ENCODE measurements at regions not wholly inside any gene's neighbourhood (a gene's known extent, or its start where the extent isn't known, plus 50 kb on each side); places are given as distances from the start of the nearest gene placed in this dataset.

DNA sequence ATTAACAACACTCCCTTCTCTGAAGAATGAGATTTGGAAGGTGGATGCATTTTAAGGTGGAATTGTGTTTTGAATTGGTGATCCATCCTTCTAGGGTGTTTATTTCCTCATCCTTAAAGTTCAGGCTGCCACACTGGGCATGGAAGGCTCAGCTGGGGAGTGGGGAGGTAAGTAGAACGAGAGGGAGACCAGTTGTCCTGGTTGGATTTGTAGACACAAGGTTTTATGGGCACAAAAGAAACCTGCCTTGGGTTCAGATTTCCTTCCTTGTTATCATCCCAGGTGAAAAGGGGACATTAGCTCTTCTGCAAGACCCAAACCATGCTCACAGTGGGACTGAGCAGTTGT is 101.0 kb upstream of the SIX3 start:
- H3K36me3 Mint-ChIP-seq (ENCODE audit: low read depth): peaks cover 2% of the 10 kb centered on the region
- H3K27me3 Mint-ChIP-seq (ENCODE audit: low read depth): peaks cover 49% of the 10 kb centered on the region
- no peaks in the 10 kb centered on the region for H3K9me3 Mint-ChIP-seq (ENCODE audit: low read depth)
- TF ChIP-seq, protein P1, sequence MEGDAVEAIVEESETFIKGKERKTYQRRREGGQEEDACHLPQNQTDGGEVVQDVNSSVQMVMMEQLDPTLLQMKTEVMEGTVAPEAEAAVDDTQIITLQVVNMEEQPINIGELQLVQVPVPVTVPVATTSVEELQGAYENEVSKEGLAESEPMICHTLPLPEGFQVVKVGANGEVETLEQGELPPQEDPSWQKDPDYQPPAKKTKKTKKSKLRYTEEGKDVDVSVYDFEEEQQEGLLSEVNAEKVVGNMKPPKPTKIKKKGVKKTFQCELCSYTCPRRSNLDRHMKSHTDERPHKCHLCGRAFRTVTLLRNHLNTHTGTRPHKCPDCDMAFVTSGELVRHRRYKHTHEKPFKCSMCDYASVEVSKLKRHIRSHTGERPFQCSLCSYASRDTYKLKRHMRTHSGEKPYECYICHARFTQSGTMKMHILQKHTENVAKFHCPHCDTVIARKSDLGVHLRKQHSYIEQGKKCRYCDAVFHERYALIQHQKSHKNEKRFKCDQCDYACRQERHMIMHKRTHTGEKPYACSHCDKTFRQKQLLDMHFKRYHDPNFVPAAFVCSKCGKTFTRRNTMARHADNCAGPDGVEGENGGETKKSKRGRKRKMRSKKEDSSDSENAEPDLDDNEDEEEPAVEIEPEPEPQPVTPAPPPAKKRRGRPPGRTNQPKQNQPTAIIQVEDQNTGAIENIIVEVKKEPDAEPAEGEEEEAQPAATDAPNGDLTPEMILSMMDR (IDR thresholded peaks at IDR 0.05): no peak
- H3K4me3 Mint-ChIP-seq (ENCODE audit: unreplicated experiment): no peak overlapping the region
- no peaks in the 10 kb centered on the region for H3K4me1 Mint-ChIP-seq (ENCODE audit: low read depth)
- no peak for DNase-seq (ENCODE audit: low spot score)
- H3K27ac Mint-ChIP-seq (ENCODE audit: unreplicated experiment): no peak overlapping the region

DNA sequence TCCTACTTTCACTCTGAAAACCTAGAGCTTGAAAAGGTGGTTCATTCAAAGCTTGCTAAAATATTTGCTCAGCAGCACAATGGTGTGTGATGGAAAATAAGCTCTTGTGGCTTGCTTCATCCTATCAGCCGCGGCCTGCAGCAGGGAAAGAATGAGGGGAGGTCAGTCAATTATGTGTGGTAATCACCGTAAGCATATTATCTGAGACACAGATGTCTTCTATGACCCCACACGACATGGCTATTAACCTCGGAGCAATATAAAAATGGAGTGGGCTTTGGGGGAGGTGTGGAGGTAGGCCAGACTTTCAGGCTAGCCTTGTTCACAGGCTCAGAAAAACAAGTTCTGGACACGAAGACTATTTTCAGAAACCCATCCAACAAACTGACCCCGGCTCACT is 98.4 kb upstream of the SIX3 start:
- DNase-seq (ENCODE audit: low spot score): no peak
- Mint-ChIP-seq H3K4me3 (ENCODE audit: unreplicated experiment) (no peak overlapping the region), H3K36me3 (ENCODE audit: low read depth) (peaks cover 2% of the 10 kb centered on the region), H3K27me3 (ENCODE audit: low read depth) (peaks cover 47% of the 10 kb centered on the region), H3K27ac (ENCODE audit: unreplicated experiment) (no peak overlapping the region), H3K9me3 (ENCODE audit: low read depth) (peaks cover 3% of the 10 kb centered on the region), H3K4me1 (ENCODE audit: low read depth) (no peaks in the 10 kb centered on the region)
- TF ChIP-seq, protein P1 (IDR thresholded peaks at IDR 0.05): no peak

DNA sequence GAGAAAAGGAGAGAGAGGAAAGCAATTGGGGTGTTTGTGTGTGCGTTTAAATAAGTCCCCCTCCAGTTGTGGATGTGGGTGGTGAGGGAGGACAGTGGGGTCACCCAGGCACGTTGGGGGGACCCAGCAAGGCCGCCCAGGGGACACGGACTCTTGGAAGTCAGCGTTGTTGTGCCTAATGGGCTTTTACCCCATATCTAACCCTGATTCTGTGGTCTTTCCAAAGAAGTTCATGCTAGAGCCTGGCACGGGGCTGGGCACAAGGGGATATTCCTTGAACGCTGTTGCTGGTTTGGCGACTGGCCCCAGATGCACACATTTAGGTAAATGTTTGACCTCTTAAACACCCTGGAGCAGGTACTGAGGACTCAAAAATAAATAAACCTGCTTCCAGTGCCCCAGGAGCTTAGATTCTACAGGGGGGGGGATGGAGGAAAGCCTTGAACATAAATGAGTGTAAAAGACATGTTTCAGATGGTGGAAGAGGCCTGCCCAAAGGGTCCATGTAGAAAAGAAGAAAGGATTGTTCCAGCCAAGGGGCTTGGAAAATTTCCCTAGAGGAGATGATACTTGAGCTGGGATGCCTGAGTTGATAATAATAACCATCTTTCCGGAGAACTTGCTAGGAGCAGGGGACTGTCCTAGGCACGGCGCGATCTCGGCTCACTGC is 97.7 kb upstream of the SIX3 start:
- Mint-ChIP-seq H3K36me3 (ENCODE audit: low read depth) (peaks cover 2% of the 10 kb centered on the region), H3K4me1 (ENCODE audit: low read depth) (no peaks in the 10 kb centered on the region), H3K27me3 (ENCODE audit: low read depth) (peaks cover 51% of the 10 kb centered on the region), H3K4me3 (ENCODE audit: unreplicated experiment) (no peak overlapping the region), H3K9me3 (ENCODE audit: low read depth) (peaks cover 3% of the 10 kb centered on the region), H3K27ac (ENCODE audit: unreplicated experiment) (no peak overlapping the region)
- DNase-seq (ENCODE audit: low spot score): no peak
- TF ChIP-seq, protein P1 (IDR thresholded peaks at IDR 0.05): no peak

DNA sequence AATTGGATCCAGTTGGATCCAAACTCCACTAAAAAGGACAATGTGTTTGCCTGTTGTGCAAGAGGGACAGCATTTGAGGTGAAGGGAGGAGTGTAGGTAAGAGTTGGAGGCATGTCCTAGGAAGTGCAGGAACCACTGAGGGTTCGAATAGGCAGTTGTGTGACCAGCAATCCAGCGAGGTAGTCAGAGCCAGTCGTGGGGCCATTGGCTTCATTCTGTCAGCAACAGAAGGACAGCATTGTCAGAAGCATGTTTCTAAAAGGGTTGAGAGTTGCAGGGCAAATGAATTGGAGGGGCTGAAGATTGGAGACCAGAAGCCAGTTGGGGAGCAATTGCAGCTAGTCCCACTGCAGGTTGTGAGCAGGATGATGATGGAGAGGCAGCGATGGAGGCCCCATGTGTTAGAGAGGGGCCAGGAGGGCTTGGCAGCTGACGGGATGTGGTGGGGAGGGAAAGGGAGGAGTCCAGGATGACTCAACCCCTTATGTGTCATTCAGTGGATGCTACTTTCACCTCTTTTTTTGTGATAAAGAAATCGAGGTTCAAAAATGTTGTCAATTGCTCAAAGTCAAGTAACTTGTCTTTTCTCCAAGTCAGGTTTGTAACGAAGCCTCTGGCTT is 96.7 kb upstream of the SIX3 start:
- no peak for DNase-seq (ENCODE audit: low spot score)
- no peaks in the 10 kb centered on the region for H3K4me1 Mint-ChIP-seq (ENCODE audit: low read depth)
- H3K4me3 Mint-ChIP-seq (ENCODE audit: unreplicated experiment): no peak overlapping the region
- H3K36me3 Mint-ChIP-seq (ENCODE audit: low read depth): peaks cover 2% of the 10 kb centered on the region
- H3K27me3 Mint-ChIP-seq (ENCODE audit: low read depth): peaks cover 54% of the 10 kb centered on the region
- peaks cover 3% of the 10 kb centered on the region for H3K9me3 Mint-ChIP-seq (ENCODE audit: low read depth)
- H3K27ac Mint-ChIP-seq (ENCODE audit: unreplicated experiment): no peak overlapping the region
- TF ChIP-seq, protein P1 (IDR thresholded peaks at IDR 0.05): no peak

DNA sequence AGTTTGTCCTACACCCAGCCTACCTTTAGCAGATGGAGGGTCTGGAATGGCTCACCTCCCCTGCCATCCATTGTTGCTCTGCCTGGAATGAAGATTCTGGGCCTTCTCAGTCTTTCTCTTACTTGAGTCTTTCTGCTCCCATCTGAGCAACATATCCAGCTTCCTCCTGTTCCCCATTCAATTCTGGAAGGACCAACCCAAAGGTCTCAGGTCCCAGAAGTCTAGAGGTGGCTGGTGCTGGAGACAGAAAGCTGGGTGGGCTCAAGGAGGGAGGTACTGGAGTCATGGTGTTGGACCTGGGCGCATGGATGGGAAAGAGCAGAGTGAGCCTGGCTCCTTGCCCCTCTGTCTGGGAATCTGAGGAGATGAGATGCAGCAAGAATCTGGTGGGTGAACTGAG is 93.5 kb upstream of the SIX3 start:
- Mint-ChIP-seq H3K36me3 (ENCODE audit: low read depth) (peaks cover 2% of the 10 kb centered on the region), H3K27ac (ENCODE audit: unreplicated experiment) (no peak overlapping the region), H3K9me3 (ENCODE audit: low read depth) (peaks cover 3% of the 10 kb centered on the region), H3K4me1 (ENCODE audit: low read depth) (no peaks in the 10 kb centered on the region), H3K4me3 (ENCODE audit: unreplicated experiment) (no peak overlapping the region), H3K27me3 (ENCODE audit: low read depth) (peaks cover 54% of the 10 kb centered on the region)
- TF ChIP-seq, protein P1 (IDR thresholded peaks at IDR 0.05): no peak
- no peak for DNase-seq (ENCODE audit: low spot score)

Data from chondrocyte (in vitro differentiated cells).